HG03060 (cell line): ENCODE measurements at regions not wholly inside any gene's neighbourhood (a gene's known extent, or its start where the extent isn't known, plus 50 kb on each side); places are given as distances from the start of the nearest gene placed in this dataset.

Source experiments
- ATAC-seq: cut with Tn5 transposase; IDR thresholded peaks from one replicate; pipeline ENCODE4 v1.9.1; 2021; ENCODE audit warnings: low read depth, moderate number of reproducible peaks; ENCODE audit not compliant: unreplicated experiment

DNA sequence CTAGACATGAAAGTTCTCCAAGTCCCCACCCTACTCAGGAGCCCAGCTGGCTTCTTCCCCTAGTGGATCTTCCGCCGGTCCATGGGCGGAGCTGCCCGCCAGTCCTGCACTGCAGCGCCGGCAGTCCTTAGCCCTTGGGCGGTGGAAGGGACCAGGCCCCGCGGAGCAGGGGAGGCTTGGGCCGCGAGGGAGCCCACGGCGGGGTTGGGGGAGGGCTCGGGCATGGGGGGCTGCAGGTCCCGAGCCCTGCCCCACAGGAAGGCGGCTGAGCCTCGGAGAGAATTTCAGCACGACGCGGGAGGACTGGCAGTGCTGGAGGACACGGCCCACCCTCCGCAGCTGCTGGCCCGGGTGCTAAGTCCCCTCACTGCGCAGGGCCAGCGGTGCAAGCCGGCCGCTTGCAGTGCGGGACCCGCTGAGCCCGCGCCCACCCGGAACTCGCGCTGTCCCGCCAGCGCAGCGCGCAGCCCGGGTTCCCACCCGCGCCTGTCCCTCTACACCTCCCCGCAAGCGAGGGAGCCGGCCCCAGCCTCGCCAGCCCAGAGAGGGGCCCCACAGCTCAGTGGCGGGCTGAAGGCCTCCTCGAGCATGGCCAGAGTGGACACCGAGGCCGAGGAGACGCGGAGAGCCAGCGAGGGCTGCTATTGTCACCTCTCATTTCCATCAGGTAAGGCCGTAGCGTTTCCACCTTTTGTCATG is 1398.6 kb downstream of the MRPL39 start:
- no peak for ATAC-seq

DNA sequence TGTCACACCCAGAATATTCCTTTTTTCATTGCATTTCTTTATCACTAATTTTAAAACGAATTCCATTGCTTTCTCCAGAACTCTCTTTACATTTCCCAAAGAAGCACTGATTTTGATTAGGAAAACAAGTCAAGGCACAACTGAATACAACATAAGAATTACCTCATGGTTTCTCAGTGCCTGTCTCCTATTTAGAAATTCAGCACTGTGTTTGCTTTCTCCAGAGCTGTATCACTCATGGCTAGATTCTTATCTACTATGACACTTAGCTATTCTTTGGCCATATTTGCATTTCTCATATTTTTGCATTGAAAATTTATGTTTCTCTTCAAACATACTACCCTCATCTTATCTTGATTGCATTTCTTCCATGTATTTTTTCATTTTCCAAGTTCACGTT is 1402.0 kb downstream of the MRPL39 start:
- no peak for ATAC-seq

DNA sequence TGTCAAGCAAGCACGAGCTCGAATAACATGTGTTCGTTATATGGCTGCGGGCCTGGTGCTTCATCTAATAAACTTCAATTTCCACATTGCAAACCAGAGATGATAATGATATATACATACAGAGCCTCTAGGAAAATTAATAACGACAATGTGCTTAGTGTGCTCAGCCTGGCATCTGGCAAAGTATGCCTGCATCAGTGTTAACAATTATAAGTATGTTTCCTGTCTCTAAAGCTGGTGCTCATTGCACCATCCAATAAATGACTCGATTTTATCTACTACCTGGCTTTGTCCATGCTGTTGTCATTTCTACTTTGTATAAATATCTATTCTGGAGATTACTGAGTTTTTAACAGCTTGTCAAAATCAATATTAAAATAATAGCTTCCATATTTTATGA is 1402.6 kb downstream of the MRPL39 start:
- ATAC-seq: no peak

DNA sequence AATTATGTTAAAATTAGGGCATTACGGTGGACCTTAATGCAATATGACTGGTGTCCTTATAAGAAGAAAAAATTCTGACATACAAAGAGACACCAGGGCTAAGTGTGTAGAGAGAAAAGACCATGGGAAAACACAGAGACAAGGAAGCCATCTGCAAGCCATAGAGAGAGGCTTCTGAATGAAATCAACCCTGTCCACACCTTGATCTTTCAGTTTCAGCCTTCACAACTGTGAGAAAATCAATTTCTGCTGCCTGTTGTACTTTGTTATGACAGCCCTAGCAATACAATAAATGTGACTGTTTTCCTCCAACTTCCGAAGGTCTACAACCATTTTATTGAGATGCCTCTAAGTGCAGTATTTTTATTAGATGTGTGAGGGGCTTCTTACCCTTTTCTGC is 1407.2 kb downstream of the MRPL39 start:
- peak; percentile 56 for ATAC-seq

DNA sequence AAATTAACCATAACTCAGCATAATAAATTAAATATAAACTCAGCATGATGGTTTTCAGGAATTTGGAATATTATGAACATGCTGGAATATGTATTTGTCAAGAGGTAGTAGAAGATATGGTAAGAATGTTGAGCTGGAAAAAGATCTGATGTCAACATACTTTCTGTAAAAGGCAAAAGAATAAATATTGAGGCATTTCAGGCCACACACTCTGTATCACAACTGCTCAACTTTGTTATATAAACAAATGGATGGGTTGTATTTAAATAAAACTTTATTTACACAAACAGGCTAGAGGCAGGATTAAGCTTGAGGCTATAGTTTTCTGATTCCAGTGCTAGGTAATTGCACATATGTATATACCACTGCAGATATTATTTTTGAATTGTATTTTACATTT is 1409.4 kb downstream of the MRPL39 start:
- ATAC-seq: no peak

DNA sequence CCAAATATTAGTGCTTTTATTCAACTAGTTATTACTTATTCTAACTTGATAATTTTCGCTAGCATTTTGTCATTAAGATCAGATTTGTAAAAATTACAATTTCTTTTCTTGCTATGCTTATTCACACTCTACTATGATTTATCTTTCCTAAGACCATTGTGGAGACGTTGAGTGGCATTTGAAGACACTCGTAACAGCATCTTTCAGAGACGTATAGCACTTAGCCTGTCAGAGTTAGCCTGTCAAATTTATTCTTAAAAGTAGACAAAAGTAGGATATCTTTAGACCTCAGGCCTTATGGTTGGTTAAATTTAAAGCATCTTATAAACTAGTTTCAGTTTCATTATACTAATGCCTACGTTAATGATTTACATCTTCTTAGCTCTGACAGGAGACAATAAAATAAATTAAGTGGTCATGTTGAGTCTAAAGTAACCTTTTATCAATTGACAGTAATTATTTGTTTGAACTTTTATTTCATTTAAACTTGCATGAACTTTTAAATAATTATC is 1410.1 kb downstream of the MRPL39 start:
- peak; percentile 58 for ATAC-seq

DNA sequence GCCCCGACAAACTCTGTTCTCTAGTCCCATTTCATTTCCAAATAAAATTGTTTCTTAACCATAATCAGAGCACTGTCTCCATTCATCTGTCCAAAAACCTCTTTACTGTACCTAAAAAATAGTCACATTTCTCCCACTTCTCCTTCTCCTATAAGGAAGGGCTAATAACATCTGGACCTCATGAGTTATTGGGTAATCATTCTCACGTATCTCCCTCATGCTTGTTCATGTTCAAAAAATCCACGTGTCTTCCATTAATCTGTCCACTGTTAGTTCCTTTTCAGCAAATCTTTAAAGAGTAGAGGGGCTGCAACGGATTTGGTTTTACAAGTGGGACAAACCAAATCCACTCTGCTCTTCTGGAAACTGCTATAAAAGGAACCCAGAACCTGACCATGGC is 1418.8 kb downstream of the MRPL39 start:
- ATAC-seq: no peak

DNA sequence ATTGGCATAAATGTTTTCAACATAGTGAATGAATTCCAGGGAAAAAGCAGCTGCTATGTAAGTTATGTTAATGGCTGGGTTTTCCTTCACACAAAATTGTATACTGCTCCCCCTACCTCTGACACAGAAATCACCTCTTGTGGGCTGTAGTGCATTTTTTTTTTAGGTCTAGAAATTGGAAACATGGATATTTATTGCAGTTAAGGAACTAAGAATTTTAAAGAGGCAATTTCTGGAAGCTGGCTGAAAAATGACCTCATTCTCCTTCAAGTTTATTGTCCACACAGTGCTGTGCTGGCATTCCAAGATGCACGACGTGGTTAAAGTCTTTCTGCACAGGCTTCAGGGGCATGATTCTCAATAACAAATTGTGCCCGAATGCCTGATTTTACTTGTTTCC is 1424.2 kb downstream of the MRPL39 start:
- ATAC-seq: no peak

DNA sequence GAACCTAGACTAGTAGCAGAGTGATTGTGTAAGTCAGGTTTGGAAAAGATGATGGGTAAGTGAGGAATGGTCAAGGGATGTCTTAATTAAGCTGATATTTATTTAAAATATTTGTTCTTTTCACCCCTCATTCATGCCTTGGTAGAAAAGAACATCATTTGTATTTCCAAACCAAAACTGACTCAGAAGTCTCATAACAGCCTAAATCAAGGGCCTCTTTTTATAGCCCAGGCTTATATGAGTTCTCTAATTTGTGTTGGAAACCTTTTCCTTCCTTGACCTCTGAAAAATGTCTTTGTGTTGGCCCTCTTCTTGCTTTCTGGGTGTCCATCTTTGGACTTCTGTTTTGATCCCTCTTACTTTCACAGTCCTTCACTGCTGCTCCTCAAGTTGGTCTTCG is 1428.2 kb downstream of the MRPL39 start:
- no peak for ATAC-seq

DNA sequence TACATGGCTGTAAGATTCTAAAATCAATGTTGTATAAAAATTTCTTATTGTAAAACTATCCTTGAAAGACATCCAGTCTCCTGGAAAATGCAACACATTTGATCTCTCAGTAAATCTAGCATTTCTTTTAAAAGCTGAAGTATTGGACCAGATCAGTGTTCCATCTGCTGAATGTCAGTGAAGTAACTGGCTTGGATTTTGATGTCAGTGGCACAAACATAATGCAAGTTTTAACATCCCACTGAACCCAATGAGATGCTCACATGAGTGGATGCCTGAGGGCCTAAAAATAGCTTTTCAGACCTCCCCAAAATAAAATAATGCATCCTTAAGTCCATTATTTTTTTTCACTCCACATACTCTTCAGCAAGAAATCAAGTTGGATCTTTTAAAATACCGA is 1432.2 kb downstream of the MRPL39 start:
- ATAC-seq: no peak

DNA sequence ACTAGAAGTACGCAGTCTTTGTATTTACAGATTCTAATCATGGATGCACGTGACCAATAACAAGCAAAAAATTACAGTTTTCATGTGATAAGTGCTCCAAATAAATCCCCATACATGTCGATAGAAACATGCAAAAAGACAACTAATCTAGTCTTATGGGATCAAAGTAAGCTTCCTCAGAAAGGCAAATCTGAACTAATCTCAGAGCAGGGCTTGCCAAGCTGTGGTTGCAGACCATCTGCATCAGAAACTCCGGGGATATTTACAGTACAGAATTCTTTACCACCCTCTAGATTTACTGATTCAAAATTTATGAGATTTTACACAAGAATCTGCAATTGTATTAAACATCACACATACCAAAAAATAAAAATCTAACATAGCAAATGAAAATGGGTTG is 1435.5 kb downstream of the MRPL39 start:
- ATAC-seq: no peak

DNA sequence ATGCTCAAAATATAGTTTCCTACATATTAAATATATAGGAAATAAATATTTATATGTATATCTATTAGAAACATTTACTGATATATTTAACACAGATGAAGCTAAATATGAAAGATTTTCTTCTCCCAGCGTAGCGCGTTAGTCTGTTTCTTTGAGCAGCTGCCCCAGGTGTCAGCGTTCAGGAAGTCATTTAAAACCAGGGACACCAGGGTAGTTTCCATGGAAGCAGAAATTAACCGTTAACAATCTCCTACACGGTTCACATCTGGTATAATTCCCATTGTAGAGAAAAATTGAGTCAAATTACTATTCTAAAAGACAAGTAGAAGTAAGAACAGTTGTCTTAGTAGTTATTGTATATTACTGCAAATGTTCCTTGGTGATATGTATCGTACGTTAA is 1443.7 kb downstream of the MRPL39 start:
- ATAC-seq: no peak

DNA sequence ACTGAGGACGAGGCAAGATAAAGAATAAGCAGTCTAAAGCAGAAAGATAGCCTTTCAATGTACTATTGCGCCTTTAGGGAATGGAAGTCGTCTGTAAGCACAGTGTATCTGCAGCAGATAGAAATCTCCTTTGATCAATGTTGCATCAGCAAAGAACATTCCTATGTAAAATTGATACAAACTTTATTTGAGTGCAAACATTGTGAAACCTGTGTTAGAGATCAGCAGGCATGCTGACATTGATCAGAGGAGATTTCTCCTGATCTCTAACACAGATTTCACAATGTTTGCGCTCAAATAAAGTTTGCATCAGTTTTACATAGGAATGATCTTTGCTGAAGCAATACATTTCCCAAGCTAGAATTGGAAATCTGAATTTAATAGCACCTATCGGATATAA is 1446.8 kb downstream of the MRPL39 start:
- ATAC-seq: no peak

DNA sequence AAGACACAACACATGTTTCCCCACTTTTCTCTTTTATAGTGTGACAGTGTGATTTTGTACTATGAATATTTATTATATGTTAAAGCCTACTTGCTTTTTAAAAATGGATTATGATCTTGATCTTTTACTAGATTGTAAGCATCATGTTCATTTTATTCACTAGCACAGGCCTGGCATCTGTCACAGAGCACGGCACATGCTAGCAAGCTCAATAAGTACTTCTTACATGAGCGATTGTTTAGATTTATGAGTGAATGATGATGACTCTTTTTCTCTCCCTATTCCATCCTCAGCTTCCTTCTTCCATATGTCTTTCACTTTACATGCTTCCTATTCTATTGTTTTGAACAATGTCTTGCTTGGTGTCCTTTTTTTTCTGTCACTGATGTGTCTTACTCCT is 1454.1 kb downstream of the MRPL39 start:
- no peak for ATAC-seq

DNA sequence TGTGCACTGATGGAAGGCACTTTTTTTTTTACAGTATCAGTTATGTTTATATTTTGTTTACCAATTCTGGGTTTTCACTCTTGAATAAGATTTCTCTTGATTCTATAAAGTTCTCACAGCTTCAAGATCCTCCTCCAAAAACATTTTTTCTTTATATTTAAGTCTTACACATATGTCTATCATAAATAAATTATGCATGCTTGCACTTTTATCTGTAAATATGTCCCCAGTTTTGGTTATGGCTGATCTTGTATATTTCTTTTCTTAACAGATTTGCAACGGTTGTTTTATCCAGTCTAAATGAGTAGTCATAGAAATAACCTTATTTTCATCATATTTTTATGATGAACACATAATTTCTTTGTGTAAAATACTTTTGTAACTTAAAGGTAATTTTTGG is 1456.5 kb downstream of the MRPL39 start:
- no peak for ATAC-seq

DNA sequence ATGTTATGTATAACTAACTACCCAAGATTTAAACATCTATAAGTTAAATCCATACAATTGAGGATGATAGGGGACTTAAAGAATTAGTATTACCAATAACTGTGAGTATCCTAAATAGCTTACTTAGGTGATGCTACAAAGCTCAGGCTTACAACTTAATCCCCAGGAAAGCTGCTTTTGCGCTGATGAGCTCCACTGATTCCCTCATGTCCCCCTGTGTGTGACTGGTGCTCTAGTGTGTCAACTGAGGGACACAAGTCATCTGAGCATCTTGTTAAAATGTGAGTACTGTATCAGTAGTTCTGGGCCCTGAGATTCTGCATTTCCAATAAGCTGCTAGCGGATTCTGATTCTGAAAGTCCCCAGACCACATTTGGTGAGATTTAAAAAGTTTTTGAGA is 1458.8 kb downstream of the MRPL39 start:
- ATAC-seq: no peak

DNA sequence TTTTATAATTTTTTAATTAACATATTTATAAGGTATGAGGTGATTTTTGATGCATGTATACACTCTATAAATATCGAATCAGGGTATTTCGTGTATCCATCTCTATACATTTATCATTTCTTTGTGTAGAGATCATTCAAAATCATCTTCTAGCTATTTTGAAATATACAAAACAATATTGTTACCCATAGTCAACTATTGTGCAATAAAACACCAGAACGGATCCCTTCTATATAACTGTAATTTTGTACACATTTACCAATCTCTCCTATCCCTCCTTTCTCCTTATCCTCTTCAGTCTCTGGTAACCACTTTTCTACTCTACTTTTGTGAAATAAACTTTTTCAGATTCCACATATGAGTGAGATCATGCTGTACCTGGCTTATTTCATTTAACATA is 1459.6 kb downstream of the MRPL39 start:
- ATAC-seq: no peak

DNA sequence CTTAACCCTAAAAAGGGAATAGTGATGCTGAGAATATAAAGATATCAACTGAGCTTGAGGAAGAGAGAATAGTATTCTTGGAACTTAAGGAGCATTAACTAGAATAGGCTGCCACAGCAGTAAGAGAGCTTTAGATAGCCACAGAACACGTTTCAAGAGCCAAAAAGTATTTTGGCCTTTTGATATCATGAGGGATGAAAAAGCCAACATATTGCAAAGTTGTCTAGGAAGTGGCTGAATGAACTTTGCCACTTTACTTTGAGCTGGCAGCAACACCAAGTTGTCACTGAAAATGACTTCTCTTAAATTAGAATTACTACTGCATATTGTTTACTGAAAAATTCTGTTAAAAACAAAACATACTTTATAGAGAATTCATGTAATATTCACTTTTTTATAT is 1476.2 kb downstream of the MRPL39 start:
- ATAC-seq: no peak

DNA sequence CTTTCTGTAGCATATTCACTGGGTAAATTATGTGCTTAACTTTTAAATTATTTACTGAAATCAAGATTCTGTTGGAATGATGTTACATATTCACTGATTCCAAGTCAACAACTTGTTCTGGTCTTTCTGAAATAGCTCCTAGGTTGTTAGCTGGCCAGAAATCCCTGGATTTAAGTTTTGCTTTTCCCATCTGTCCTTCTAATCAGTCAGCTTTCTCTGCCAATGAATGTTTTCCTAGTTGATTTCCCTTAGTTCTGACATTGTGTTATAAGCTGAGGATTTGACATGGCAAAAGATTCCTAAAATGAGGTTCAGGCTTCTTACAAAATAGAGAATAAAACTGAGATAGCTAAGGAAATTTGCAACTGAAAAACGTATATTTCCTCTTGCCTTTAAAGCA is 1479.6 kb downstream of the MRPL39 start:
- ATAC-seq: no peak

DNA sequence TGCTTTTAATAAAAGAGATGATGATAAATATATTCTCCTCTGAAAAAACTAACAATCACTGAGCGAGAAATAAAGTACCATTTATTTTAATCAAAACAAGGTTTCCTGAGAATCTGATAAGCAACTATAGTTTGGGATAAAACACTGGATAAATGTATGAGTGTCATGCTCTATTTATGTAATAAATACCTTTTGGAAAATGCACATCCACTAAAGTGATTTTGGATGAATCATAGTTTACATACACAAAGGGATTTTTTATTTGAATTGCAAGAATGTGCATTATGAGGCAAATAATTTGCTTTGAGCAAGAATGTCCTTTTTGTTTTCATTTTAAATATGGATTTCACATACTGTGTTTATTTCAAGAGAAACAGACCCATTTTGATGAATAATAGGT is 1483.5 kb downstream of the MRPL39 start:
- no peak for ATAC-seq

DNA sequence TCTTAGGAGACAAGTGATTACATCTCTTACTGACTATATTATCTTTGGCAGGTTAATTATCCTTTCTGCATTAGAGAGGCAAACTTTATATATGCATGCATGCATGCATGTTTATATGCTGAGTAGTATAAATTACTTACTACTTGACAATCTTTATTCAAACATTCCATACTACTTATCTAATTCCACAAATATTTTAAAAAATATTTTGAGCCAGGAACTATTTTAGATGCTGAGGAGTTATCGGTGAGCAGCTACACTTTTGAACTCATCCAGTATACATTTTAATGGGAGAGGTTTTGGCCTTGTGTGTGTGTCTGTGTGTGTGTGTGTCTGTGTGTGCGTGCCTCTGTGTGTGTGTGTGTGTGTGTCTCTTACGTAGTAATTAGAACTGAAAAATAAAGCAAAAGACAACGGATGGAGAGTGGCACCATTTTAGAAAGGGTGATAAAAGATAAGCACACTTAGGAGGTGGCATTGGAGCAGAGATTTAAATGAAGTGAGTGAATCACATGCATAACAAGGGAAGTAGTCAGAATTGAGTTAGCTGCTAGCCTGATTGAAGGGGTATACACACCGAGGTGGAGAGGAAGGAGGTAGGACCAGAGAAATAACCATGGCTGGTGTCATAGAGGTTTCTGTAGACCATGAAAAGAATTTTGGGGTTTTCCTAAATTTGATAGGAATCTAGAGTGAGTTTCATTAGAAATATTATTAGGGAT is 1488.4 kb downstream of the MRPL39 start:
- ATAC-seq: no peak

DNA sequence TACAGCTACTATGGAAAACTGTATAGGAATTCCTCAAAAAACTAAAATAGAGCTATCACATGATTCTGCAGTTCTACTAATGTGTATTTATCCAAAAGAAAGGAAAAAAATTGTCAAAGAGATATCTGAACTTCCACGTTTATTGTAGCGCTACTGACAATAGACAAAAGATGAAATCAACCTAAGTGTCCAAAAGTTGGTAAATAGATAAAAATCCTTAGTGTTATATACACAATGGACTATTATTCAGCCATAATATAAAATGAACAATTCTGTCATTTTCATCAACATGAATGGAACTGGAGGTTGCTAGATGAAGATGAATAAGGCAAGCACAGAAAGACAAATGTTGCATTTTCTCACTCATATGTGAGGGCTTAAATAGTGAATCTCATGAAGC is 1492.1 kb downstream of the MRPL39 start:
- ATAC-seq: no peak
